IPS-18c (cell line): ENCODE measurements at regions not wholly inside any gene's neighbourhood (a gene's known extent, or its start where the extent isn't known, plus 50 kb on each side); places are given as distances from the start of the nearest gene placed in this dataset.
"Not testable (repeated sequence)": the region's sequence is repeated elsewhere in the genome, so short reads cannot be mapped to it uniquely, and the experiment has no call there.

ENCODE experiments used
- H3K4me3 ChIP-seq: 2 replicates; pipeline ENCODE4 v1.7.0; 2013; ENCODE audit warnings: low read depth, mild to moderate bottlenecking, low read length, moderate library complexity; ENCODE audit not compliant: insufficient read depth
- H3K9me3 ChIP-seq: one replicate; pipeline ENCODE4 v1.6.1; 2013; ENCODE audit warnings: mild to moderate bottlenecking, low read length, moderate library complexity; ENCODE audit not compliant: control insufficient read depth, insufficient read depth

DNA sequence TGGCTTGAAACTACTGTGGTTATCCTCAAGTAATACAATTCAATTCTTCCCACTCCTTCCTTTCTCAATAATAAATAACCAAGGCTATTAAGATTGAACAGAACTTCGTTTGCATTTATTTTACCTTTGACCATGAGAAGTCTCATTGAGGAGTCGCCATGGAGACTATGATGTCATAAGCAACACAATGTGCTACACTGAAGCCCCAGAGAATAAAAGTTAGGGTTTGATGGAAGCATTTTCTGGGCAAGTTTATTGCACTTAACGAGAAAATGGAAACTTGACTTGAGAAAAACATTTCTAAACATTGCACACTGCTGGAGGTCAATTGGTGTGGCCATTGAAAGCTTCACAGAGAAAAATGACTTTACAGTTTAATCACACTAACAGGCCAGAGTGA, 121.5 kb downstream of the FAM76B start:
- H3K4me3 ChIP-seq = no peak overlapping the region
- H3K9me3 ChIP-seq = no peaks in the 10 kb centered on the region

DNA sequence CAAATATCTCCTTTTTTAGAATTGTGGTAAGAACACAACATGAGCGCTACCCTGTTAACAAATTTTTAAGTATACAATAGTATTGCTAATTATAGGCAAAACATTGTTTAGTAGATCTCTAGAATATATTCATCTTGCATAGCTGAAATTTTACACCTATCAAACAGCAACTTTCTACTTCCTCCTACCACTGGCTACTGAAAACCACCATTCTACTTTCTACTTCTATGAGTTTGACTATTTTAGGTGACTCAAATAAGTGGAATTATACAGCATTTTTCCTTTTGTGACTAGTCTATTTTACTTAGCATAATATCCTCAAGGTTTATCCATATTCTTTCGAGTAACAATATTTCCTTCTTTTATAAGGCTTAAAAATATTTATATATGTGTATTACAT, 128.4 kb downstream of the FAM76B start:
- Histone ChIP-seq H3K9me3 (no peaks in the 10 kb centered on the region), H3K4me3 (no peak overlapping the region)

- Histone ChIP-seq H3K9me3 (no peaks in the 10 kb centered on the region), H3K4me3 (no peak overlapping the region)
Observed at GRCh38 chr11:95660038-95660437, 129.5 kb downstream of the FAM76B start.

DNA sequence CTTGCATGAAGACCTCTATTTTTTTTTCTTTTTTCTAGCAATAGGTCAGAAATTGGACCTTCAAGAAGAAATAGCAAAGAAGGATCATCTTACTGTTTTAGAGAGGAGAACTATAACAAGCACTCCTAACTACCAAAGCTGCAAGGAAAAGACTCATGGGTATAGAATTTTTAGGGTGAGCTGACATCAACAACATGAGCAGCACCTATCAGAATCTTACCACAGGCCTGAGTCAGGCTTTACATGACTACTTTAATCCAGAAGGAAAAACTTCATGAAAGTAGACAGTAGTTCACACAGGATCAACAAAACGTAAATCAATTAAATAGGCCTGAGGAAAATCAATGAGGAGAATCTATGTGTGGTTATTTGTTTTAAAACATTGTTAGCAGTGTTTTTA, 130.5 kb downstream of the FAM76B start:
- H3K9me3 ChIP-seq = no peaks in the 10 kb centered on the region
- H3K4me3 ChIP-seq = no peak overlapping the region

GRCh38 chr11:95655536-95655935, 134.0 kb downstream of the FAM76B start:
- H3K9me3 ChIP-seq = no peaks in the 10 kb centered on the region
- H3K4me3 ChIP-seq = no peak overlapping the region

DNA sequence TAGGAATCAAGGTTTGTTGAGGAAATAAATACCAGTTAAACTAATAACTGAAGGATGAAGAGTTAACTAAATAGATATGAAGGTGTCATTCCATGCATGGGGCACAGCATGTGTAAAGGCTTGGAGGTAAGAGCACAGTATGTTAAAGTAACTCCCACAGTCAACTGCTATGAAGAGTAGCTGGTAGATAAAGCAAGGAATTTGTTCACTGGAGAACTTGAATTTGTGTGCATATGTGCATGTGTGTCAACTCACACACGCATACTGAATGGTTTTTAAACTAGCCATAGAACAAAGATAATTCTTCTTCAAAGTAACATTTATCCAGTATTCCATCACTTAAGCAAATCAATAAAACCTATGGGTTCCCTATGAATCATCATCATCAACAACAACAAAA, 135.9 kb downstream of the FAM76B start:
- Histone ChIP-seq H3K4me3 (no peak overlapping the region), H3K9me3 (no peaks in the 10 kb centered on the region)

- H3K9me3 ChIP-seq = no peaks in the 10 kb centered on the region
- H3K4me3 ChIP-seq = no peak overlapping the region
Observed at GRCh38 chr11:95653099-95653498, 136.5 kb downstream of the FAM76B start.

- Histone ChIP-seq H3K4me3 (no peak overlapping the region), H3K9me3 (no peaks in the 10 kb centered on the region)
Observed at GRCh38 chr11:95652002-95652472, 137.5 kb downstream of the FAM76B start.

DNA sequence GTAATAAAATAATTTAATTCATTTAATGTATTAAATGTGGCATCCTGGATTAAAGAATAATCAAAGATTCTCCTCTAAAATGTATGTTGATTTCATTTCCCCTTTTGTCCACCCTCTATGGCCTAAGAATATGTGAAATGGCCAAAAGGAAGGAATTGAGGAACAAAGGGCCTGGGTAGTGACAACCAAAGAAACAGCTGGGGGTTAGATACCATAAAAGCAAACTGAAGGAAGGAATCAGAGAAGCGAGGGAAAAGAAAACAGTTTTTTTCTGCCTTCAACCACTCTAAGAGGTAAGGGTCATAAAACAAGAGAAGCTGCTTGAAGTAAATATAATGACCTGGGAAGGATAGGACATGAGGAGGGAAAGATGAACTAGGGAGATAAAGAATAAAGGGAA, 139.3 kb downstream of the FAM76B start:
- H3K4me3 ChIP-seq = no peak overlapping the region
- no peaks in the 10 kb centered on the region for H3K9me3 ChIP-seq

- Histone ChIP-seq H3K4me3 (no peak overlapping the region), H3K9me3 (no peaks in the 10 kb centered on the region)
Observed at GRCh38 chr11:95647871-95648270, 141.7 kb downstream of the FAM76B start.

- no peak overlapping the region for H3K4me3 ChIP-seq
- H3K9me3 ChIP-seq = no peaks in the 10 kb centered on the region
Observed at GRCh38 chr11:95647355-95647754, 142.2 kb downstream of the FAM76B start.

- no peak overlapping the region for H3K4me3 ChIP-seq
- no peaks in the 10 kb centered on the region for H3K9me3 ChIP-seq
Observed at GRCh38 chr11:95641495-95641894, 148.1 kb downstream of the FAM76B start.

- H3K4me3 ChIP-seq = no peak overlapping the region
Observed at GRCh38 chr11:95638501-95638900, 151.1 kb downstream of the FAM76B start.

DNA sequence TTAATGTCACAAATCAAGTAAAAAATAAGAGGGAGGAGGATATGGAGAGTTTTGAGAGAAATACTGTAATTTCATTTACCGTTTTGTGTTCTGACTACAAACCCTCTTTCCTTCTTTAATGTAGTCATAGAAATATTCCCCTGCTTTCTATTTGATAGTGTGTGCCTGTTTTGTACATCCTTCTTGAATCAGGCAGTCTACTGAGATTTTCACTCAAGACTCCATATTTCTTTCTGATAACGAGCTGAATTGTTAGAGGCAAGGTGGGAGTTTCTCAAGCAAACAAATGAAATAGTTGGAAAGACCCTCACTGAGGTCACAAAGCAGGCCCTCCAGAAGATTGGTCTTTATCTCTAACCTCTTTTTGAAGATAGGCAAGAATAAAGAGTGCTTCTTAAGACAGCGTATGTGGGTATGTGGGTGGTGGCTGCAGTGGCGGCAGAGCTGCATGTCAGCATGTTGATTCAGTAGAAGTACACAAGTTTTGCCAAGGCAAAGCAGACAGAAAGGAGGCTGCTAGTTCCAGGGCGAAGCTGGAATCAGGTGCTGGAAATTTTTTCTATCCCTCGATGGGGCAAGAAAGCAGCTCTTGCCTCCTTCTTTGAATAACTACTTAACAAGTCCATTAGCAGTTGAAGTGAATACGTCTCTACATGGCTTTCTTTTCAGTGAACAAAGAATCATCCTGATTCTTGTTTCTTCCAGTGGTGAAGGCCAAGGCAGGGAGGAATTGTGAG, 164.2 kb downstream of the FAM76B start:
- no peaks in the 10 kb centered on the region for H3K9me3 ChIP-seq
- H3K4me3 ChIP-seq = no peak overlapping the region

More at GRCh38 chr11:95638501-95638900, 151.1 kb downstream of the FAM76B start:
- H3K9me3 ChIP-seq = no peaks in the 10 kb centered on the region

GRCh38 chr11:95616256-95616804, 173.3 kb downstream of the FAM76B start:
- no peaks in the 10 kb centered on the region for H3K9me3 ChIP-seq
- no peak overlapping the region for H3K4me3 ChIP-seq

DNA sequence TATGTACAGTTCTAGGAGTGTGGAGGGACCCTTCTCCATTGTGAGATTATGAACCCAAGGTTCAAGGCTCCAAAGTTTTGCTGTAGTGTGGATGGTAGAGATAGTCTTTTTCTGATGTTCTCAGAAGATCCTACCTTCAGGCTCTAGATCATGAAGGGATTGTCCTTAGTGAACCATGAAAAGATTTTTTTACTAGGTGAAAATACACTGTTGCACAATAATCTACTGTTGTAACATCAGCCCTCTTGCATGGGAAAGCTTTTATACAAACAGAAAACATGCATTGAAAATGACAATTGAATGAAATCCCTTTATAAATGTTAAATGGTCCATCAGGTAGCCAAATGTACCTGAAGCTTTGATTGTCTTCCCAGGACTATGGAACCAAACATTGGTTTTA, 177.8 kb downstream of the FAM76B start:
- no peaks in the 10 kb centered on the region for H3K9me3 ChIP-seq
- no peak overlapping the region for H3K4me3 ChIP-seq

DNA sequence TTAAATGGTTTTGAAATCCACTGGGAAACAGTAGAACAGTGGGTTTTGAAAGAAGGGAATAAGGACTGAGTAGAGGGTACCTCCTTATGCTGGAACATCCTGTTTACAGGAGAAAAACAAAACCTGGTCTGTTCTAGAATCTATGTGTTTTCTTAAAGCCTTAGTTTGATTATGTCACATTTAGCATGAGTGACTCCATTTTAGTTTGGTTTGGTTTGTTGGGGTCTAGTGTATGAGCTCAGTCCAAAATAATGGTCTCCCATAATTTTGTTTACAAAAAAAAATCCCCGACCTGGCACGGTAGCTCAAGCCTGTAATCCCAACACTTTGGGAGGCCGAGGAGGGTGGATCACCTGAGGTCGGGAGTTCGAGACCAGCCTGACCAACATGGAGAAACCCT, 179.4 kb downstream of the FAM76B start:
- H3K4me3 ChIP-seq = not testable (repeated sequence)

DNA sequence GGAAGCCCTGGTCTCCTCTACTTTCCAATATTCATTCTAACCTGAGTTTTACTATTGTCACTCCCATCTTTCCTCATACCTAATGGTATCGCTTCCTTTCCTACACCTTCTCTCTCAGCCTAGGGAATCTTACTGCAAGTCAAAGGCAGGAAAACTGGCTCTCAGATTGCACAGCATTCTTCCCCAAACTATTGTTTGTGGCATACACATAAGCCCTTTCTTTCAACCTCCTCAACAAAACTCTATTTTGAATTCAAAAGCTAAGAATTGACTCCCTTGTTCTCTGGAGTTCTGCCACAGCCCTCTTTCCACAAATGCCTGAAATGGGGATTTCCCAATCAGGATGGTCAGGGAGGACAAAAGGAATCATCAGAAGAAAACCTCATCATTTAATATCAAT, 181.5 kb downstream of the FAM76B start:
- Histone ChIP-seq H3K4me3 (no peak overlapping the region), H3K9me3 (no peaks in the 10 kb centered on the region)

More for the DNA sequence above, 179.4 kb downstream of the FAM76B start:
- H3K9me3 ChIP-seq = not testable (repeated sequence)

DNA sequence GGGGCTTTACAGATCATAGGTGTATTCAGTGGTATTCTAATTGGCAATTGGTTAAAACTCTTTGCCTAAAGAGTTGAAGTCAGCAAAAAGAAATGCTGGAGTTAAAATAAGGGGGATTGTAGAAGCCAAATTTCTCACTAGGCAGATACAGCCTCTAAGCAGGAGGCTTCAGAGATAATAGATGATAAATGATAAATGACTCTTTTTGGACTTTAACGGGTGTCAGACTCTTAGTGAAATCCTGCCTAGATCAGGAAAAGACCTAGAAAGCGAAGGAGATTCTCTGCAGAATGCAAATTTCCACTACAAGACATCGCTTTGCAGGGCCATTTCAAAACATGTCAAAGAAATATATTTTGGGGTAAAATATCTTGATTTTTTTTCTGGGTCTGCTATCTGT, 182.8 kb downstream of the FAM76B start:
- H3K9me3 ChIP-seq = no peaks in the 10 kb centered on the region

More for the DNA sequence above, 182.8 kb downstream of the FAM76B start:
- H3K4me3 ChIP-seq = no peak overlapping the region
